K562 (cell line): ENCODE measurements at regions not wholly inside any gene's neighbourhood (a gene's known extent, or its start where the extent isn't known, plus 50 kb on each side); places are given as distances from the start of the nearest gene placed in this dataset.

Experiments
- ATAC-seq: fragments of 200-7000 bp; cut with Tn5 transposase; 3 replicates; pipeline ENCODE4 v1.9.1; 2020; ENCODE audit warnings: moderate library complexity
- BruUV-seq: library from RNA; stranded (reverse); fragments of 400-500 nt; replicated peaks from 2 replicates; lab custom pipeline; 2021; lab: Mats Ljungman, UMichigan
- CTCF ChIA-PET: fragments of 300-600 bp; formaldehyde crosslinking; extraction: SDS; loops from one replicate; lab custom pipeline; 2021; ENCODE audit warnings: low intra/inter-chr PET ratio; lab: Yijun Ruan, JAX
- POLR2A ChIA-PET: fragments of 300-600, 350-650 bp; sonication (Branson Sonifier 250); formaldehyde crosslinking; extraction: SDS; loops from one replicate; lab custom pipeline; 2021; ENCODE audit warnings: antibody characterized with exemption, inconsistent platforms; lab: Yijun Ruan, JAX
- DNase-seq, 4 experiments: peaks; one replicate each; pipeline versions ENCODE4 v3.0.0 to v3.0.0-alpha.2; 2011 to 2018; ENCODE audit warnings: low spot score in 3 of 4, mixed read lengths in 3 of 4; ENCODE audit errors: extremely low read depth in 1 of 4
- FAIRE-seq: peaks from 2 replicates; lab custom pipeline; 2011; peaks lifted over from hg19 to GRCh38; lab: Jason Lieb, UNC
- H2AFZ ChIP-seq: 2 replicates; pipeline ENCODE4 v1.6.0; 2011; ENCODE audit warnings: low read depth, low read length, control low read depth, inconsistent platforms
- H3K27ac ChIP-seq: fragments of 200-600 bp; 3 replicates; pipeline ENCODE4 v1.8.0; 2011; ENCODE audit warnings: low read depth, mild to moderate bottlenecking, control low read depth, inconsistent platforms, low read length, moderate library complexity, mixed read lengths; ENCODE audit errors: extremely low read depth
- H3K27me3 ChIP-seq, 2 experiments: fragments of 300-600 bp in 1 of 2; 2 replicates in 1 of 2; 3 replicates in 1 of 2; pipeline versions ENCODE4 v1.6.0 to v1.8.0; 2011; ENCODE audit warnings: inconsistent platforms in 2 of 2, low read length in 2 of 2, mild to moderate bottlenecking in 1 of 2, mixed read lengths in 1 of 2, moderate library complexity in 1 of 2; ENCODE audit not compliant: control insufficient read depth in 2 of 2, insufficient read depth in 2 of 2
- H3K36me3 ChIP-seq: fragments of 300-600 bp; 3 replicates; pipeline ENCODE4 v1.8.0; 2011; ENCODE audit warnings: mild to moderate bottlenecking, low read length, inconsistent platforms; ENCODE audit not compliant: control insufficient read depth, insufficient read depth
- H3K4me1 ChIP-seq, 2 experiments: fragments of 200-600 bp in 1 of 2; replicated peaks in 1 of 2; 2 replicates in 1 of 2; 3 replicates in 1 of 2; pipeline versions ENCODE4 v1.5.1 to v1.8.0; 2011; ENCODE audit warnings: inconsistent platforms in 2 of 2, low read length in 2 of 2, mild to moderate bottlenecking in 1 of 2, mixed read lengths in 1 of 2, moderate library complexity in 1 of 2; ENCODE audit not compliant: control insufficient read depth in 2 of 2, insufficient read depth in 2 of 2
- H3K4me2 ChIP-seq: 2 replicates; pipeline ENCODE4 v1.6.1; 2011; ENCODE audit warnings: low read length, control low read depth, inconsistent platforms, mixed read lengths; ENCODE audit not compliant: insufficient read depth
- H3K4me3 ChIP-seq: fragments of 200-600 bp; sonication (generic), shearing (Covaris generic); 2 replicates; pipeline ENCODE4 v1.5.1; 2016; ENCODE audit warnings: control low read depth, inconsistent platforms
- H3K79me2 ChIP-seq: fragments of 200-600 bp; 3 replicates; pipeline ENCODE4 v1.8.0; 2011; ENCODE audit warnings: low read length, inconsistent platforms; ENCODE audit not compliant: control insufficient read depth, insufficient read depth
- H3K9ac ChIP-seq, 2 experiments: 2 replicates each; pipeline versions ENCODE4 v1.6.0 to v1.6.1; 2011; ENCODE audit warnings: low read depth in 2 of 2, low read length in 2 of 2, control low read depth in 1 of 2, inconsistent platforms in 1 of 2, mild to moderate bottlenecking in 1 of 2, mixed read lengths in 1 of 2; ENCODE audit not compliant: insufficient read depth in 1 of 2
- H3K9me1 ChIP-seq: one replicate; pipeline ENCODE4 v1.6.0; 2011; ENCODE audit warnings: inconsistent platforms, mild to moderate bottlenecking, low read length, moderate library complexity; ENCODE audit not compliant: control insufficient read depth, insufficient read depth
- H3K9me3 ChIP-seq: replicated peaks from 2 replicates; pipeline ENCODE4 v1.5.1; 2011; ENCODE audit warnings: low read depth, low read length, inconsistent platforms; ENCODE audit not compliant: control insufficient read depth, insufficient read depth
- H4K20me1 ChIP-seq: replicated peaks from 2 replicates; pipeline ENCODE4 v1.6.1; 2011; ENCODE audit warnings: low read length, inconsistent platforms, mixed read lengths; ENCODE audit not compliant: control insufficient read depth, insufficient read depth
- BMI1 ChIP-seq: fragments of 150-350 bp; IDR thresholded peaks from 2 replicates; pipeline ENCODE4 v1.6.1; 2014; ENCODE audit warnings: low read length
- C11orf30 ChIP-seq: fragments of 450-650 bp; IDR thresholded peaks from 2 replicates; pipeline ENCODE4 v1.6.1; 2016; ENCODE audit warnings: low read depth, mild to moderate bottlenecking
- EWSR1 ChIP-seq: fragments of 450-650 bp; IDR thresholded peaks from 2 replicates; pipeline ENCODE4 v1.6.1; 2018; ENCODE audit warnings: borderline replicate concordance, mild to moderate bottlenecking, low read depth, moderate library complexity; ENCODE audit not compliant: partially characterized antibody
- GMEB1 ChIP-seq: fragments of 250-450 bp; sonication (Bioruptor Pico); IDR thresholded peaks from 2 replicates; pipeline ENCODE4 v1.4.0; 2020; ENCODE audit warnings: mild to moderate bottlenecking
- HDAC8 ChIP-seq: fragments of 450-650 bp; IDR thresholded peaks from 2 replicates; pipeline ENCODE4 v1.6.1; 2016; ENCODE audit warnings: mild to moderate bottlenecking, missing genetic modification characterization, moderate library complexity, missing compliant biosample characterization
- JUNB ChIP-seq: fragments of 450-650 bp; formaldehyde crosslinking; conservative IDR thresholded peaks from 2 replicates; pipeline ENCODE4 v1.4.0; 2020; ENCODE audit warnings: mild to moderate bottlenecking
- PPARD ChIP-seq: fragments of 250-450 bp; sonication (Bioruptor Pico); IDR thresholded peaks from 2 replicates; pipeline ENCODE4 v1.8.0; 2022; ENCODE audit warnings: inconsistent platforms, mild to moderate bottlenecking, moderate library complexity
- RBM17 ChIP-seq: fragments of 200-400 bp; formaldehyde crosslinking; IDR thresholded peaks from 2 replicates; pipeline ENCODE4 v1.6.1; 2017; ENCODE audit warnings: low read depth, mild to moderate bottlenecking, low read length, borderline replicate concordance
- RBM34 ChIP-seq: fragments of 200-400 bp; formaldehyde crosslinking; IDR thresholded peaks from 2 replicates; pipeline ENCODE4 v1.6.1; 2018; ENCODE audit warnings: low read length, borderline replicate concordance; ENCODE audit not compliant: insufficient read depth
- SMAD3 ChIP-seq: fragments of 450-650 bp; formaldehyde crosslinking; conservative IDR thresholded peaks from 2 replicates; pipeline ENCODE4 v1.4.0; 2020; ENCODE audit warnings: mild to moderate bottlenecking
- SMARCE1 ChIP-seq: fragments of 450-650 bp; IDR thresholded peaks from 2 replicates; pipeline ENCODE4 v1.7.1; 2016; ENCODE audit warnings: mild to moderate bottlenecking
- SRSF3 ChIP-seq: fragments of 200-400 bp; formaldehyde crosslinking; IDR thresholded peaks from 2 replicates; pipeline ENCODE4 v1.6.1; 2016; ENCODE audit warnings: mild to moderate bottlenecking, low read length, moderate library complexity; ENCODE audit not compliant: insufficient read depth
- U2AF2 ChIP-seq: fragments of 200-400 bp; formaldehyde crosslinking; optimal IDR thresholded peaks from 2 replicates; pipeline ENCODE3; 2017; ENCODE audit warnings: low read depth, mild to moderate bottlenecking, low read length
- WGBS: fragments of 100-300 bp; shearing (Covaris generic); methylation state at CpG from one replicate; pipeline ENCODE4 v1.1.6; 2016; ENCODE audit warnings: low coverage, mixed read lengths; ENCODE audit not compliant: insufficient coverage; ENCODE audit errors: missing lambda C conversion rate; 5-methylcytosine and 5-hydroxymethylcytosine counted together
- in situ Hi-C: fragments of 300-500 bp; cut with MboI; formaldehyde crosslinking; loops from 4 replicates; pipeline ENCODE4 v1.15.0; 2018; ENCODE audit warnings: inconsistent platforms, mixed read lengths
- intact Hi-C: fragments of 100-400 bp; cut with micrococcal nuclease; formaldehyde crosslinking; loops from 2 replicates; pipeline ENCODE4 v1.14.2; 2022

GRCh38 chr18:73476031-73476430, 608.2 kb upstream of the NETO1 start:
- no peak for DNase-seq
- no TSS peak for BruUV-seq
- Histone ChIP-seq H3K4me3 (no peak overlapping the region), H2AFZ (no peak overlapping the region), H3K79me2 (no peaks in the 10 kb centered on the region), H3K27me3 (no peaks in the 10 kb centered on the region), H3K4me2 (no peak overlapping the region), H3K27ac (no peak overlapping the region), H3K9ac (no peak overlapping the region), H3K4me1 (no peaks in the 10 kb centered on the region), H3K9me1 (no peaks in the 10 kb centered on the region), H3K9me3 (no peaks in the 10 kb centered on the region), H4K20me1 (no peaks in the 10 kb centered on the region), H3K36me3 (no peaks in the 10 kb centered on the region)
- FAIRE-seq, result no peak
- TF ChIP-seq BMI1 (no peak), C11orf30 (no peak), PPARD (CRISPR knock-in tag) (no peak), RBM34 (no peak), SMARCE1 (no peak), EWSR1 (no peak), RBM17 (no peak), SMAD3 (CRISPR knock-in tag) (no peak), JUNB (CRISPR knock-in tag) (no peak), GMEB1 (CRISPR knock-in tag) (no peak), U2AF2 (no peak), HDAC8 (tag) (no peak), SRSF3 (no peak)
- WGBS, result 0% methylated on average over 3 of the region's 3 CpGs
- ATAC-seq, result no peak
- ChIA-PET CTCF (no interaction called here), POLR2A (no interaction called here)
- in situ Hi-C loops (no loop called here), intact Hi-C loops (no loop called here)
